Activated CD8-positive, alpha-beta memory T cell treated with anti-CD3 and anti-CD28 coated beads for 24 hours (primary cell): ENCODE measurements at regions not wholly inside any gene's neighbourhood (a gene's known extent, or its start where the extent isn't known, plus 50 kb on each side); places are given as distances from the start of the nearest gene placed in this dataset.
A peak's percentile ranks its signal among the peaks of the same experiment; 100 is the strongest.

Experiments
- DNase-seq: peaks from one replicate; pipeline ENCODE4 v3.0.0-alpha.2; 2020

DNA sequence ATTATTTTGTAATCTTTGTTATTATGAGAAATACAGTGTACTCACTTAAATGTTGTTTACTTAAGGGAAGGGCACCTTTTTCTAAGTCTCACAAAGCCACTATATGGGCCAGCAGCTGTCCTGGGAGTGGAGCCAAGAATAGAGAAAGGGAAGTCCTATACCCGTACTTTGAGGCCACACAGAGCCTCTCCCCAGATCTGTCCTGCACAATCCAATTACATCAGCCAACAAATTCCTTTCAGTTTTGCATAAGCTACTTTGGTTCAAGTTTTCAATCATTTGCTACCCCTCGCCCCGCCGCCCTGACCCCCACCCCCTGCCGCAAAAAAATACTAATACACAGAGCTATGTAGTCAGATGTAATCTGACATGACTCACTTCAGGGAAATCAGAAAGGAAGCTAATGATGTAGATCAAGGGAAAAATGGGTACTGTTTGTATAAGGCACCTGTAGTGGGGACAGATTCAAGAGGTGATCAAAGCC lies 297.4 kb upstream of the NEBL start:
- no peak for DNase-seq

DNA sequence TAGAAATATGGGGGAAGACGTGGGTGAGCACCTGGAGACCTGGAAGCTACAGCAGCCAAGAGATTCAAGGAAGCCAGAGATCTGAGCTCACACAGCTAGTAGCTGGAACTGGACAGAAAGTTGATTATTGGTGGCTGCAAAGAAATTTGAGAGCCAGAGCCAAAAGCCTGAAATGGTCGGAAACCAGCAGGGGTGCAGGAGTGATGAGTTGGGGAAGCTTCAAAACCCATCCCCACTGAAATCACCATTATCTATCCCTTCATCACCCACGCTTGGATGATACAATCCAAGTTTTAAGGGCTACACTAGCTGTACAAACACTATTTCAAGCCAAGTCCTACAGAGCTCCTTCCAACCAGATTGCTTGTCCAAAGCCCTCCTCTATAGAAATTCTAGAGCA lies 296.1 kb upstream of the NEBL start:
- no peak for DNase-seq

DNA sequence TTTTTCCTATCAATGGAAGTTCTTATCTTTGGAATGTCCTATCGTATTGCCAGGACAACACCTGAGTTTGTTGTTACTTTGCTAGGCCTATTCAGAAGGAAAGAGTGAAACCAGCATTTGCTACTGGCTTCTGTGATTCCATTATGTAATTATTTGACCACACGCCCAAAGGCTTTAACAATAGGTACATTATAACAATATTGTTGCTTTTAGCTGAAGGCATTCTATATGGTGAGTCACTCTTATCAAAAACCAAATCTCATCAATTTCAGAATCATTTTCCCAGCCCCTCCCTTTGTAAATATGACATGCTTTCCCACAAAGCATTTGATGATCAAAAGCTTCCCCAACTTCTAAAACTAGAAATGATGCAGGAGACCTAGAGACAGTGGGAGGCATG lies 294.4 kb upstream of the NEBL start:
- no peak for DNase-seq

DNA sequence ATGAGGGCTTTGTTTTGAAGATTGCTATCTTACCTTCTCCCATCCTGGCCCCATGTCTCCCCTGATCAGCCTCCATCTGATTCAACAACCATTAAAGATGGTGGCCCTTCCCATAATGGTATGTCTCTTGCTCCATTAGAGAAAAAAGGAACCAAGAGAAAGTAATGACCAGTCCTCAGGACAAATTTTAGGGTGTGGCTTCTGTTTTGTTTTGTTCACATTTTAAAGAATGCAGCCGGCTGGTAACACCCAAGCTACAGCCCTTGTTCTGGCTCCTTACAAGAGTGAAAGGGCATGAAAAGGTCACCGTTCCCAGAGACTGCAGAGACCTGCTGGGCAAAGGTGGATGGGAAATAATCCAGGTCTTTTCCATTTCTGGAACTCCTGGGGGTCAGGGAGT lies 287.9 kb upstream of the NEBL start:
- no peak for DNase-seq

DNA sequence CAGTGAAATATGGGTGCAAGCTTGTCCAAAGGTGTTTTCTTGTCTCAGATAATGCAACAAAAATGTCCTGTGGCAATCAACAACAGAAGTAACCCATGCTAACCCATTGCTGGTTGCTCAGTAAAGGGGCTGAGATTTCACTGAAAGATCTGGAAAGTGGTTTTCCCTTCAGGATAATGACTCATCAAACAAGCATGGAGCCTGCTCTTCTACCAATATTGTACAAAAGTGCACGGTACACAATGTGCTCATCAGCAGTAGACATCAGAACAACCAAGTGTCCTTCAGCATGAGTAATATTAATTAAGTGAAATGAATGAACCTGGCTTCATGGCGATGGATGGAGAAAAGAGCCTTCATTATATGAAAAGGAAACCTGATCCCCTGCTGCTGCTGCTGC lies 287.1 kb upstream of the NEBL start:
- no peak for DNase-seq

DNA sequence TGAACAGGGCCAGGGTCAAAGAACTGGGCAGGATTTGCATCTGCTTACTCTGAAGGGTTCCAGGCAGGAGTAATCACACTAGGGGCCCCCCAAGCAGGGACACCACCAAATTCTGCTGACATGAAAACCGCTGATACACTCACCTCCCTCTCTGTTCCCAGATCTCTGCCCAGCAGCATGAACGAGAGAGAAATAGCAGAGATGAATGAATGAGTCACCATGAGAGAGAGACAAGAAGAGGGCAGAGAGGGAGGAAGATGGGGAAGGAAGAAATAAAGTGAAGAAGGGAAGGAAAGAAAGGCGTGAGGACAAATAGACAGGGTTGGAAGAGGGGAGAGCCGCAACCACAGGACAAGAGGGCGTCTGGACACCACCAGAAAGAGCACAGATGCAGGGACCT lies 285.9 kb upstream of the NEBL start:
- DNase-seq, result no peak

DNA sequence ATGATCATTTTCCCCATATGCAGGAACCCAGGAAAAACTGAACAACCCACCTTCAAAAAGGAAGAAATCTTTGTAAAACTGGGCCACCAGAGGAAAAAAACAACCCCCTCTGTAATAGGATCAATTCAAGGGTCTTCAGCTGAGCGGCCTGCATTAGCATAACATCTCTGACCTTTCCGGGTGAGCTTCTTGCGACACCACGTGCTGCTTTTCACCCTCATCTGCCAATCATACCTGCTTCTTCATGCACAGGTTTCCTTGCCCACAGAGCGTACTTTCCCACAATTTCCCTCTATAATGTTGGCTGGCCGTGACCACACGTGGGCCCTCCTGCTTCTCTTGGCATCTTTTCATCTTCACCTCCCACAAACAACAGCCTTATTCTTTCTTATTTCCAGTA lies 284.3 kb upstream of the NEBL start:
- no peak for DNase-seq

DNA sequence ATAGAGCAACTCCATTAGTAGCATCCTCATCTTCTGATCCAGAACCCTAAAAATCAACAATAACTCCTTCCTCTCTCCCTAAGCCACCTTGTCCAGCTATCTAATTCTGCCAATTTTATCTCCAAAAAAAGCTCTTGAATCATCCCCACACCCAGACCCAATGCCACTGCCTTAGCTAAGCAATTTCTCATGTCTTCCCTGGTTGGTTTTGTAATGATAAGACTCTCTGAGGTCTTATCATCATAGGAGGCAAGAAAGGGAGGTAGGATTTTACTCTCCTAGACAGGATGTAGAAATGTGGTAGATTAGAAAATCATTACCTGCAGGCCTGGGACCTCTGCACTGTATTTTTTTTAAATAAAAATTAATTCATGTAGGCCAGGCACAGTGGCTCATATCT lies 283.5 kb upstream of the NEBL start:
- DNase-seq, result no peak

DNA sequence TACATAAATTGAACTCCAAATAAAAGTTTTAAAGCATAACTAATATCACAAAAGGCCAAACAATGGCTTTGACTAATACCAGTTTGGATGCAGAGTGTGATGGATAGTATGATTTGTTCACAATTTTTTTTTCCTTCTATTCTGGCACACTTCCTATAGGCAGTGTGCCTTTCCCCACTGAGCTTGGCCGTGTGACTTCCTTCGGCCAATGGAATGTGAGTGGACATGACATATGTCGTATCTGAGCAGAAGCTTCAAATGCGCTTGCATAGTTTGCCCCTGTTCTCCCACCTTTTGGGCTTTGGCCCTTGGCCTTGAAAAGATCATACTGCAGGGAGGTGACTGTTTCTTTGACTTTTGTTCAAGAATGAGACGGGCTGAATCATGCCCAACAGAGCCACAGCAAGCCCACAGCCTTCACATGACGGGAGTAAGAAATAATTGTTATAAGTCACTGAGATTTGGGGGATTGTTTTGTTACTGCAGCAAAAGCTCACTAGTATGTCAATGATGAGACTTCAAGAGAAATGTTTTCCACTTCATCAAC lies 279.9 kb upstream of the NEBL start:
- no peak for DNase-seq

DNA sequence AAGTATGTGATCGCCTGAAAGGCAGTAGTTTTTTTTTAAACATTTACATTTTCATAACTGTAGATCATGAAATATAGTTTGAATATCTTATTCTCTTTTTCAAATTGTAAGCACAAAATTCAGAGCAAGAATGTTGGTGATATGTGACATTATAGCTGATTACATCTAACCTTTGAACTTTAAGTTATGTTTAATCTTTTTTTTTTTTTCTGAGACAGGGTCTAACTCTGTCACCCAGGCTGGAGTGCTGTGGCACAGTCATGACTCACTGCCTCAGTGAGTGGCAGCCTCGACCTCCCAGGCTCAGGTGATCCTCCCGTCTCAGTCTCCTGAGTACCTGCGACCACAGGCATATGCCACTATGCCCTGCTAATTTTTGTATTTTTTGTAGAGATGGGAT lies 278.7 kb upstream of the NEBL start:
- no peak for DNase-seq

DNA sequence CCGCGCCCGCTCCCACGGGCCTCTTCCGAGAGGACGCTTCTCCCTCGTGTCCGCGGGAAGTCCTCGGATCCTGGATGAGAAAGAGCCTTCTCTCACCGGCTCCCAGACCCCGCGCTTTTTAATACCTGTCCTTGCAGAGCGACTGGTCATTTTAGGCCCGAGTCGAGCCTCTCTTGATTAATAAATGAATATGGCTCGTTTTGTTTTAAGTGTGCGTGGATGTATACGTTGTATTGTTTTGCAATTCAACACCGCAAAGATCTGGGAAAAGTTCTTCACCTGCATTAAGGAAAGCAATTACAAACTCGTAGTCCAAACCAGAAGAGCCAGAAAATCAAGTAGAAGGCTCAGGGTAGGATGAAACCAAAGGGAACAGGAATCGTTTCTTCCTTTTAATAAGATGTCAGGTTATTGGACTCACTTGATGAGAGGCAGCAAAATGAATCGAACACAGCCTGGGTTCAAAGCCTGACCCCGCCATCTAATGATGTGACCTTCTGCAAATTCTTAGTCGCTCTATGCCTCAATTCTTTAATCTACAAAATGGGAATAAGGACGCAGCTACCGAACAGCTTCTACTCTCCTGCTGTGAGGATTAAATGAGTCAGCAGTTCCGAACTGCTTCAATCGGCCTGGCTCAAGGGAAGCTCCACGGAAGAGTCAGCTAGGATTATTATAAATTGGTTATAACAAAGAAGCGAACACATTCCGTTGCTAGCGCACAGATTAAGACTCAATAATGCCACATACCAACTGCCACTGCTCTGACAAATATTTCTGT lies 277.8 kb upstream of the NEBL start:
- no peak for DNase-seq

DNA sequence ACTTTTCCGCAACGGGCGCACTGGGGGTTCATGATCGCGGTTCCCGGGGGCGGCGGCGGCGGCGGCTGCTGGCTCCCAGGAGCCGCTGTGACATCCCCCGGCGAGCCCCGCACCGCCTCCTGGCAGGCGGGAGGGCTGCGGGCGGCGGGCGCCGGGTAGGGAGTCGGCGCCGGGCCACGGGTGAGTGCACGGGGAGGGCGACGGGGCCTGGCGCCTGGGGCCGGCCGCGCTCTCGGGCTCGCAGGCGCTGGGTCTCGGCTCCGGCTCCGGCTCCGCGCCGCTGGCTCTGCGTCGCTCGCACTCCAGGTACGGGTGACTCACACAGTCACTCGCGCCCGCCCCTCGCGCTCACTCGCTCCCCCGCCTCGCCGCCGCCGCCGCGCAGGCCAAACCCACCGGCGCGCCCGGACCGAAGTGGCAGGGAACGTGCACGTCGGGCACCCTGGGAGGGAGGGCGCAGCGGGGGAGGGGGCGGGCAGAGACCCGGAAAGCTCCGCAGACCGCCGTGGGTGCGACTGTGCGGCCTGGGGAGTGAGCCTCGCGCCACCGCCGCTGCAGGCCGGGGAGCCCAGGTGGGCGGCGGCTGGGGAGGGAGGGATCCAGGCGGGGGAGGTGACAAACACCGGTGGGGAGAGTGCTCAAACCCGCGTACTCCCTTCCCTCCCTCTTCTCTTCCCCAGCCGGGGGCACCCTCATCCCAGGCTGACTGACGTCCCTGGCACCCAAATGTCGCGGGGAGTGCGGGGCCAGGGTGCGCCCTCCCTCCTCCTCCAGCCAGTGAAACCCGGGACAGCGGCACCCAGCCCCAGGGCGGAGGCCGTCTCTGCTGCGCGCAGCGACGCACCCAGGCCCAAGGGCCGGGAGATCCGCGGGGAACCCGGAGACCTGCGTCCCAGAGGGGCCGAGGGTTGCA lies 276.9 kb upstream of the NEBL start:
- peak; percentile 73 for DNase-seq

DNA sequence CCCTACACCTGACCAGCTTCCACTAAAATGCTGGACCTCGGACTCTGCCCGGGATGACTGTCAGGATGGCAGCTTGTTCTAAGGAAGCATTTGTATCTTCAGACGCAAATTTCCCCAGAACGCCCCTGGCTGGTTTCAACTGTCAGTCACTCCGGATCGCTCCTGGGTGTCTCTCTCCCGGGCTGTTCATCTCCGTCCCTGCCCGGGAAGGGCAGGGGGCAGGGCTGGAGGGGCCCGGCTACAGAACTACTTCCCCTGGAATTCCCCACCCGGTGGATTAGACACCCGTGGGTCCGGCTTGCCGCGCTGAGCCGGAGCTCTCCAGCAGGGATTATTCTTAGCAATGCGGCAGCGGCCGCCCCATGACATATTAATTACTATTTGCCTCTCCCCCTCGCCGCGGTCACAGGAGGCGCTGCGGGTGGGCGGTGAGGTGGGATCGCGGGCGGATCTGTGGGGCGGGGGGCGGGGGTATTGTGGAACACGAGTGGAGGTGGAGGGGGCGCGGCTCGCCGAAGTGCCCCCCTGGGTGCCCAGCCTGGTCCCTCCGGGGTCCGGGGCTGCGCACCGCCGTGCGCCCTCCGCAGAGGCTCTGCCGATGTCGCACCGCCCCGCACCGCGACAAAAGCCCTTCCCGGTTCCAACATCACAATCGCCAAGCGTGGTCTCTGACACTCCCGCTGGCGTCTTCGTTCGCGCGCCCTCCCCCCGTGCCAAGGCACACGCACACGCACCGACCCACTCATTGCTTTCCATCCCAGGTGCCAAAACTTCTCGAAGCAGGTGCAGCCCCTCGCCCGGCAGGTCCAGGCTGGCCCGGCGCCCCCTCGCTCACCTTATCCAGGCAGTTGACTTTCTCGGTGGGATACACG lies 276.1 kb upstream of the NEBL start:
- peak; percentile 59 for DNase-seq

DNA sequence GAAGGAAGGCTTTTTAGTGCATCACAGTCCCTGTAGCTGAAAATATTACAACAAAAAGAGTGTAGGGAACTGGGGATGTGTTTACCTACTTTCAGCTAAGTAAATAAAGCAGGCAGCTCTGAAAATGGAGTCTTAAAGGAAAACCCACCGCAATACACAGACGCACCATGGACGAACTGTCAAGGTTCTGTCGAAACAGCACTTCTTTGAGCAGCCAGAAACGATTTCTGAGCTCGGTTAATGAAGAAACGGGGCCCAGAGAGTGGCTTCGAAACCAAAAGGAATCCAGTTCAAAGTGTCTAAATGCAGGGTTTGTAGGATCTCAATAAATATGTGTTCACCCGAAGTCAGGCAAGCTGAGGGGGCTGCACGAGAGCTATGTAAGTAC lies 275.4 kb upstream of the NEBL start:
- DNase-seq, result no peak

DNA sequence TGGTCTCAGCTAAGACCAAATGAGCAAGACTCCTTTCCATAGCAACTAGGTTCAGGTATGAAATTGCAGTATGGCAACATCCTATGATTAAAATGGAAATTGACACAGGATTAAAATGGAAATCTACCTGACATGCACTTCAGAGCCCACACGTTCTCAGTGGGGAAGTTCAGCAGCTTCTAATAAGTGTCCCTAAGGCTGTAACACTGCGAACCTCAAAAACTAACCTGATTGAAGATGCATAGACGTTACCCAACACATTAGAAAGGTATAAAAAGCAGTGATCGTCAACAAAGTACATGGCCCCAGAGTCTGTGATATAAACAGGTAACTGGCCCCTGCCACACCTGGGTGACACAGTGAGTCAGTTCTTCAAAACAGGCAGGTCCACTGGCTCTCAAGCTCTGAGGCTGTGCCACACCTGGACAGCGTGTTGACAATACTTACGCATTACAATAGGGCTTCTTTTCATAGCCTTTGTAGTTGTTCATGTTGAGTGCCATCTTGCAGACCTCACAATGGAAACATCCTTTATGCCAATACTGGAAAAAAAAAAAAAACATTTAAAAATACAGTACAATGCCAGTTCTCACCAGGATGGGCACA lies 274.9 kb upstream of the NEBL start:
- DNase-seq, result no peak

DNA sequence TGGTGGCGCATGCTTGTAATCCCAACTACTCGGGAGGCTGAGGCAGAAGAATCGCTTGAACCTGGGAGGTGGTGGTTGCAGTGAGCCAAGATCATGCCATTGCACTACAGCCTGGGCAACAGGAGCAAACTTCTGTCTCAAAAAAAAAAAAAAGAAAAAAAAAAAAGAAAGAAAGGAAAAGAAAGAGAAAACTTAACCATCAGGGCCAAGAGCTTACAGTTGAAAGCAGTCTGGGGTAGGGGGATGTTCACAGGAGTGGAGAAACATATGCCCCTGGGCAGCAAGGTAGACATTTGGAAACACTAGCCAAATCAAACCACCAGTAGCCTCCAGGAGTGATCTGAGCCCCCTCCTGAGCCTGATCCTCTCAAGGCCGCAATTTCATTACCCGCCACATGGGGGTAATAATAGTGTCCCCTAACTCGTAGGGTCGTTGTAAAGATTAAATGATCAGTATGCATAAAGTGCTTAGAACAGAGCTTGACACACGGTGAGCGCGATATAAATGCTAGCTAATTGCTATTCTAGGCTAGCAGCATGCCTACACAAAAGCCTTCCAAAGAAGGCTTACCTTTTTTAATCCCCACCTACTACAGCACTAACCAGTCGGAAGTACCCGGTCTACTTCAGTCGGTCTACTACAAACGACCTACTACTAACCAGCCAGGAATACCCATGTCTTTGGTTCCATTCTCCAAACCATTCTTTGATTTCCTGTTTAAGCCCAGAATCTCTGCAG lies 274.3 kb upstream of the NEBL start:
- no peak for DNase-seq

DNA sequence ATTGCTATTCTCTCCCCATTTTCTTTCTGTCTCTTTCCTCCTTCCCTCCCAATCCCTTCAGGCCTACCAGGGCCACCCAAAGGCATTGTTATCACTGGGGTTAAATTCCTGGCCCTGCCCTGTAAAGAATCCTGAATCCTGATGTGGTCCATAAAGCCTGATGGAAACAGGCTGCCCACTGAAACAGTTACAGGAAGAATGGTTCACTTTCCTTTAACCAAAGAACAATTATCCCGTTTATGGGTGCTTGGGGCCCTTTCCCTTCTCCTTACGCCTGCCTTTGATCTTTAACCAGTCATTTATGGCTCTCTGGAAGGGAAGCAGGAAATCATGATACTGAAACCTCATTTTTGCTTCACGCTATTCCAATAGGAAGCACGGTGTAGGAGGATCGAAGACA lies 273.1 kb upstream of the NEBL start:
- no peak for DNase-seq

DNA sequence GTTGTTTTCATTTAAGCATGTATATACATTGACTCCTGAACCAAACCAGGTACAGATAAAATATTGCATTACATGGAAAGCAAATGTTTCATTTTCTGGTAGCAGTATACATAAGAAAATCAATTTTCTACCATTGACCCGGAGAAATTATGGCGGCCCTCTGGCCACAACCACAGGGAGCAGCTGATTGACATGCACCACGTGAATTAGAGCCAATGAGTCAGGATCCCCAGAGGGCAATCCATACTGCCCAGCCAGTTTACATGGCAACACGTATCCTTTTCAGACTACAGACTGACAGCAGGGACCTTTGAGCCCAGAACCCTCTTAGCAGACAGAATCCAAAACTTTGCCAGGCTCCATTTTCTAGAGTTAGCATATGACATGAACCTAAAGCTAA lies 272.2 kb upstream of the NEBL start:
- DNase-seq, result no peak

DNA sequence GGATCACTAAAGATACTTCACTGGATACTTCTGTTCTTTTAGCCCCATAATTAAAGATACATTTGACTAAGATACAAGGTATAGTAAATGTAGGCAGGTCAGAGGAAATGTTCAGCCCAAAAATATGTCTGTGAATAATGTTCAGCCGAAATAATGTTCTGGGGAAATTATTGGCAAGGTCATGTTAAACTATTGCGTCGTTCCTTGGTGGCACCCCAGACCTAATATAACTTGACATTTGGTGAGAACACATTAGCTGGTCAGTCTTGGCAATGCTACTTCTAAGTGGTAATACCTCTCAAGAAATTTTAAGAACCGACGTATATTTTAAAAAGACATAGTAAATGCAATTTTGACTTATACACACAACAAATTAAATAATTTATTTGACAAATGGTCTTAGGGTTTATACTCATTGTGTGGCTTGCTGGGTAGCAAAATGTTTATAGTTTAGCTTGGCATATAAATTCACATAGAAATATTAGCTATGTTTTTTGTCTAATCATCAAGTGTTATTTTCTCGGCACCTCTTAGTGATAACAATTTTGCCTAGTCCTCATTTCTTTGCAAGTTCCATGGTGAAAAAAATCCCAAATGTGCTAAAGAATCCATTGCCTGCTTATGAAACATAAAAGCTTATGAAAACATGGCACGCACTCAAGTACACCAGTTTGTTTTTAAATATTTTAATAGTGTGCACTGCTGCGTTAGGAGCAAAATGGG lies 270.3 kb upstream of the NEBL start:
- no peak for DNase-seq

DNA sequence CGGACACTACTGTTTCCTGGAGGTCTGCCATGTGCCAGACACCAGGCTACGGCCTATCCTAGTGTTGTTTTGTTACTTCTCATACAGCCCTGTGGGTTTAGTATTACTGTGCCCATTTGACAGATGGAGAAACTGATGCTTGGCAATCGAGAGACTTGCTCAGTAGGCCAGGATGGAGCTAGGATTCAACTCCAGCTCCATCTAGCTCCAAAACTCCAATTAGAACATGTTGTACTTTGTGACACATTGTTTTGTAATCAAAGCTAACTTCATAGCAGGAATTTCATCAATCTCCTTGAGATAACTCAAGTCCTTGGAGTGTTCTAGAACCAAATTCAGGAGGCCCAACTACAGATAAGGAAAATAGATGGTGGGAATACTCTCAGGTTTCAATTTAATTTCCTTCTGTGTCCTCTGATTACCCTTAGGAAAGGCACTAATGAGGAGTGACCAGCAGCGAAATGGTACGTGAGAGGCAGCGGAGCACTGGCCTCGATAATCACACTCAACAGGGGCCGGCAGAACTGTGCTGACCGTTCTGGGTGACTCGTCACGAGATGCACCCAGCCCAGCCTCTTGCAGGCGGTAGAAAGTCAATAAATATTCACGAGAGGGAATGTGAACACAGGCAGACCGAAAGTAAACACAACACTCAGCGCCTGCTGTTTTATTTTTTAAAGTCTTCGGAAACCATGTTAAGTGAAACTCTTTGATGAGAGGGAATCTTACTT lies 269.6 kb upstream of the NEBL start:
- DNase-seq, result no peak
